GM23338 (cell line): ENCODE measurements at regions not wholly inside any gene's neighbourhood (a gene's known extent, or its start where the extent isn't known, plus 50 kb on each side); places are given as distances from the start of the nearest gene placed in this dataset.

Experiments used
- CREB1 ChIP-seq: fragments of 250-450 bp; sonication (Bioruptor Pico); IDR thresholded peaks from 2 replicates; pipeline ENCODE4 v1.5.0; 2020; ENCODE audit warnings: low read depth, mild to moderate bottlenecking, moderate library complexity
- CTCF ChIP-seq, 2 experiments: fragments of 200-600 bp in 1 of 2; sonication (generic) in 1 of 2; conservative IDR thresholded peaks; 2 replicates each; pipeline versions ENCODE4 v1.5.1 to v1.6.1; 2016 to 2017; ENCODE audit warnings: antibody characterized with exemption in 2 of 2, low read depth in 2 of 2, mild to moderate bottlenecking in 2 of 2, moderate library complexity in 1 of 2
- EZH2 ChIP-seq: fragments of 200-600 bp; sonication (generic); IDR thresholded peaks from one replicate; pipeline ENCODE4 v1.8.0; 2017; ENCODE audit warnings: antibody characterized with exemption, mild to moderate bottlenecking, low read depth; ENCODE audit not compliant: unreplicated experiment
- EZH2phosphoT487 ChIP-seq: fragments of 200-600 bp; sonication (generic); IDR thresholded peaks from one replicate; pipeline ENCODE4 v1.8.1; 2018; ENCODE audit warnings: antibody characterized with exemption; ENCODE audit not compliant: unreplicated experiment
- JUNB ChIP-seq: IDR thresholded peaks from one replicate; pipeline ENCODE4 v1.6.1; 2016; ENCODE audit warnings: antibody characterized with exemption; ENCODE audit not compliant: unreplicated experiment
- NANOG ChIP-seq: IDR thresholded peaks from 2 replicates; pipeline ENCODE4 v1.6.1; 2016; ENCODE audit warnings: antibody characterized with exemption, borderline replicate concordance
- POLR2AphosphoS5 ChIP-seq: IDR thresholded peaks from 2 replicates; pipeline ENCODE4 v1.6.1; 2016; ENCODE audit warnings: antibody characterized with exemption, low read depth
- REST ChIP-seq: IDR thresholded peaks from one replicate; pipeline ENCODE4 v1.6.1; 2018; ENCODE audit warnings: antibody characterized with exemption; ENCODE audit not compliant: unreplicated experiment
- STAT1 ChIP-seq: IDR thresholded peaks from one replicate; pipeline ENCODE4 v1.6.1; 2016; ENCODE audit warnings: antibody characterized with exemption; ENCODE audit not compliant: unreplicated experiment
- ZNF114 ChIP-seq: fragments of 250-450 bp; sonication (Bioruptor Pico); IDR thresholded peaks from 2 replicates; pipeline ENCODE4 v1.5.0; 2020; ENCODE audit warnings: mild to moderate bottlenecking, moderate library complexity
- ZNF331 ChIP-seq: fragments of 250-450 bp; sonication (Bioruptor Pico); IDR thresholded peaks from 2 replicates; pipeline ENCODE4 v1.5.0; 2020; ENCODE audit warnings: low read depth, mild to moderate bottlenecking, moderate library complexity

GRCh38 chrX:96449191-96449590 lies 235.5 kb upstream of the DIAPH2 start:
- no peak for TF ChIP-seq CTCF (conservative IDR thresholded peaks at IDR 0.05; ENCODE audit: low read depth in 2 of 2)
- no peak for TF ChIP-seq EZH2phosphoT487
- no peak for TF ChIP-seq POLR2AphosphoS5
- TF ChIP-seq EZH2 = no peak
- no peak for TF ChIP-seq REST
- no peak for TF ChIP-seq ZNF331 (CRISPR knock-in tag)
- TF ChIP-seq JUNB = no peak
- TF ChIP-seq NANOG = no peak
- TF ChIP-seq CREB1 (CRISPR knock-in tag) = no peak
- TF ChIP-seq STAT1 = no peak
- no peak for TF ChIP-seq ZNF114 (CRISPR knock-in tag)
